ENCODE measurements at regions not wholly inside any gene's neighbourhood (a gene's known extent, or its start where the extent isn't known, plus 50 kb on each side); places are given as distances from the start of the nearest gene placed in this dataset.

DNA sequence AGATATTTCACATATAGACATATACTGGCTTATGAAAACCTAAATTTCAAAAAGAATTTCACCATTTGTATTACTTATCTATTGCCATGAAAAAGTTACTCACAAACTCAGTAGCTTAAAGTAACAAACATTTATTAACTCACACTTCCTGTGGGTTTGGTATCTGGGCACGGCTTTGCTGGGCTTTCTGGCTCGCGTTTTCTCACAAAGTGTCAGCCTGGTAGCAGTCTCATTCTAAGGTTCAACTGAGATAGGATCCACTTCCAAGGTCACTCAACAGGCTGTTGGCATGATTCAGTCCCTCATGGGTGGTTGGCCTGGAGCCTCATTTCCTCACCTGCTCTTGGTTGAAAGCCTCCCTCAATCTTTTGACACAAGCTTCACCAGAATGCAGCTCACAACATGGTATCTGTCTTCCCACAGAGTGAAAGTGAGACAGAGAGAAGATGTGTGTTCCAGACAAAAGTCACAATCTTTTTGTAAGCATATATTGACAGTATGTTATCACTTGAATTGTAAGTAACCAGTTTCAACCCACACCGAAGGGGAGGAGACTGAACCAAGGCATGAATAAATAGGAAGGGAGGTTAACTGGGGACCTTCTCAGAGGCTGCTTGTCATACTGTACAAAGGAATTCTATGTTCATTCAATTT is 1065.8 kb upstream of the SPRY2 start:
- TF ChIP-seq, protein P1, sequence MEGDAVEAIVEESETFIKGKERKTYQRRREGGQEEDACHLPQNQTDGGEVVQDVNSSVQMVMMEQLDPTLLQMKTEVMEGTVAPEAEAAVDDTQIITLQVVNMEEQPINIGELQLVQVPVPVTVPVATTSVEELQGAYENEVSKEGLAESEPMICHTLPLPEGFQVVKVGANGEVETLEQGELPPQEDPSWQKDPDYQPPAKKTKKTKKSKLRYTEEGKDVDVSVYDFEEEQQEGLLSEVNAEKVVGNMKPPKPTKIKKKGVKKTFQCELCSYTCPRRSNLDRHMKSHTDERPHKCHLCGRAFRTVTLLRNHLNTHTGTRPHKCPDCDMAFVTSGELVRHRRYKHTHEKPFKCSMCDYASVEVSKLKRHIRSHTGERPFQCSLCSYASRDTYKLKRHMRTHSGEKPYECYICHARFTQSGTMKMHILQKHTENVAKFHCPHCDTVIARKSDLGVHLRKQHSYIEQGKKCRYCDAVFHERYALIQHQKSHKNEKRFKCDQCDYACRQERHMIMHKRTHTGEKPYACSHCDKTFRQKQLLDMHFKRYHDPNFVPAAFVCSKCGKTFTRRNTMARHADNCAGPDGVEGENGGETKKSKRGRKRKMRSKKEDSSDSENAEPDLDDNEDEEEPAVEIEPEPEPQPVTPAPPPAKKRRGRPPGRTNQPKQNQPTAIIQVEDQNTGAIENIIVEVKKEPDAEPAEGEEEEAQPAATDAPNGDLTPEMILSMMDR (conservative IDR thresholded peaks at IDR 0.05): no peak
- no peak for TF ChIP-seq ZFX (IDR thresholded peaks at IDR 0.05)
